ENCODE measurements at regions not wholly inside any gene's neighbourhood (a gene's known extent, or its start where the extent isn't known, plus 50 kb on each side); places are given as distances from the start of the nearest gene placed in this dataset.
"Not testable (repeated sequence)": the region's sequence is repeated elsewhere in the genome, so short reads cannot be mapped to it uniquely, and the experiment has no call there.

- TF ChIP-seq CTCF (IDR thresholded peaks at IDR 0.05) = peak in 3 of 4 experiments; percentile 60 to 80 (median 60)
- not testable (repeated sequence) for TF ChIP-seq POLR2A, EP300, POLR2AphosphoS5 (IDR thresholded peaks at IDR 0.05)
These were observed 73.9 kb upstream of the SEC14L1 start for GRCh38 chr17:77066726-77067409.

Data from gastroesophageal sphincter (tissue), 3 donors.